SJCRH30 (cell line): ENCODE measurements at regions not wholly inside any gene's neighbourhood (a gene's known extent, or its start where the extent isn't known, plus 50 kb on each side); places are given as distances from the start of the nearest gene placed in this dataset.

Experiments used
- DNase-seq, 2 experiments: peaks; one replicate each; pipeline ENCODE4 v3.0.0-alpha.2; 2015 to 2020
- H3K27ac ChIP-seq: fragments of 250-450 bp; sonication (Bioruptor Pico); 2 replicates; pipeline ENCODE4 v1.5.1; 2020; ENCODE audit warnings: mild to moderate bottlenecking, moderate library complexity
- H3K27me3 ChIP-seq: fragments of 250-450 bp; sonication (Bioruptor Pico); 2 replicates; pipeline ENCODE4 v1.5.1; 2020; ENCODE audit warnings: mild to moderate bottlenecking, moderate library complexity
- H3K36me3 ChIP-seq: fragments of 250-450 bp; sonication (Bioruptor Pico); 2 replicates; pipeline ENCODE4 v1.5.1; 2020; ENCODE audit warnings: mild to moderate bottlenecking, moderate library complexity
- H3K4me1 ChIP-seq: fragments of 250-450 bp; sonication (Bioruptor Pico); 2 replicates; pipeline ENCODE4 v1.5.1; 2020; ENCODE audit warnings: mild to moderate bottlenecking, moderate library complexity
- H3K4me3 ChIP-seq: fragments of 250-450 bp; sonication (Bioruptor Pico); 2 replicates; pipeline ENCODE4 v1.5.1; 2020; ENCODE audit warnings: mild to moderate bottlenecking, moderate library complexity
- H3K9me3 ChIP-seq: fragments of 250-450 bp; sonication (Bioruptor Pico); replicated peaks from 2 replicates; pipeline ENCODE4 v1.5.1; 2020; ENCODE audit warnings: mild to moderate bottlenecking, moderate library complexity

- DNase-seq, result no peak
- Histone ChIP-seq H3K4me1 (no peaks in the 10 kb centered on the region), H3K27me3 (0 out of 2 replicates have a peak, but pooled peaks cover 4% of the 10 kb centered on the region), H3K9me3 (no peaks in the 10 kb centered on the region), H3K27ac (no peak overlapping the region), H3K36me3 (no peaks in the 10 kb centered on the region), H3K4me3 (no peak overlapping the region)
These were observed 709.8 kb downstream of the EPM2A start for GRCh38 chr6:145025488-145025887.

- Histone ChIP-seq H3K36me3 (no peaks in the 10 kb centered on the region), H3K27me3 (0 out of 2 replicates have a peak, but pooled peaks cover 4% of the 10 kb centered on the region), H3K27ac (no peak overlapping the region), H3K4me3 (no peak overlapping the region), H3K4me1 (no peaks in the 10 kb centered on the region), H3K9me3 (no peaks in the 10 kb centered on the region)
- DNase-seq, result no peak
These were observed 709.0 kb downstream of the EPM2A start for GRCh38 chr6:145026267-145026679.

GRCh38 chr6:145028144-145028818, 707.0 kb downstream of the EPM2A start:
- peak; percentile 7 to 53 for DNase-seq
- Histone ChIP-seq H3K9me3 (no peaks in the 10 kb centered on the region), H3K27me3 (0 out of 2 replicates have a peak, but pooled peaks cover 4% of the 10 kb centered on the region), H3K4me3 (no peak overlapping the region), H3K36me3 (no peaks in the 10 kb centered on the region), H3K27ac (no peak overlapping the region), H3K4me1 (no peaks in the 10 kb centered on the region)

GRCh38 chr6:145031001-145031400, 704.3 kb downstream of the EPM2A start:
- DNase-seq, result no peak
- no peak overlapping the region for H3K27ac ChIP-seq
- H3K9me3 ChIP-seq, result no peaks in the 10 kb centered on the region
- no peaks in the 10 kb centered on the region for H3K36me3 ChIP-seq
- no peaks in the 10 kb centered on the region for H3K27me3 ChIP-seq
- no peak overlapping the region for H3K4me3 ChIP-seq
- no peaks in the 10 kb centered on the region for H3K4me1 ChIP-seq

GRCh38 chr6:145031962-145032361, 703.4 kb downstream of the EPM2A start:
- Histone ChIP-seq H3K4me3 (no peak overlapping the region), H3K27me3 (no peaks in the 10 kb centered on the region), H3K27ac (no peak overlapping the region), H3K9me3 (no peaks in the 10 kb centered on the region), H3K36me3 (no peaks in the 10 kb centered on the region), H3K4me1 (no peaks in the 10 kb centered on the region)
- DNase-seq, result no peak

GRCh38 chr6:145032562-145033145, 702.7 kb downstream of the EPM2A start:
- H3K27ac ChIP-seq, result no peak overlapping the region
- no peak for DNase-seq
- H3K4me3 ChIP-seq, result no peak overlapping the region
- H3K27me3 ChIP-seq, result no peaks in the 10 kb centered on the region
- no peaks in the 10 kb centered on the region for H3K9me3 ChIP-seq
- no peaks in the 10 kb centered on the region for H3K4me1 ChIP-seq
- H3K36me3 ChIP-seq, result no peaks in the 10 kb centered on the region

GRCh38 chr6:145034664-145035063, 700.7 kb downstream of the EPM2A start:
- no peak for DNase-seq
- no peaks in the 10 kb centered on the region for H3K36me3 ChIP-seq
- H3K4me3 ChIP-seq, result no peak overlapping the region
- H3K27ac ChIP-seq, result no peak overlapping the region
- H3K9me3 ChIP-seq, result no peaks in the 10 kb centered on the region
- H3K27me3 ChIP-seq, result no peaks in the 10 kb centered on the region
- no peaks in the 10 kb centered on the region for H3K4me1 ChIP-seq

GRCh38 chr6:145036236-145036635, 699.1 kb downstream of the EPM2A start:
- H3K4me3 ChIP-seq, result no peak overlapping the region
- no peak overlapping the region for H3K27ac ChIP-seq
- no peaks in the 10 kb centered on the region for H3K4me1 ChIP-seq
- no peaks in the 10 kb centered on the region for H3K36me3 ChIP-seq
- H3K9me3 ChIP-seq, result no peaks in the 10 kb centered on the region
- H3K27me3 ChIP-seq, result no peaks in the 10 kb centered on the region
- DNase-seq, result no peak

GRCh38 chr6:145036848-145037567, 698.3 kb downstream of the EPM2A start:
- no peak for DNase-seq
- no peaks in the 10 kb centered on the region for H3K27me3 ChIP-seq
- no peak overlapping the region for H3K27ac ChIP-seq
- H3K9me3 ChIP-seq, result no peaks in the 10 kb centered on the region
- no peaks in the 10 kb centered on the region for H3K4me1 ChIP-seq
- no peaks in the 10 kb centered on the region for H3K36me3 ChIP-seq
- H3K4me3 ChIP-seq, result no peak overlapping the region

GRCh38 chr6:145042559-145042958, 692.8 kb downstream of the EPM2A start:
- Histone ChIP-seq H3K4me3 (no peak overlapping the region), H3K36me3 (no peaks in the 10 kb centered on the region), H3K9me3 (no peaks in the 10 kb centered on the region; the same call in 1 of the 2 replicates), H3K4me1 (no peaks in the 10 kb centered on the region), H3K27ac (no peak overlapping the region), H3K27me3 (no peaks in the 10 kb centered on the region)
- DNase-seq, result peak in 1 of 2 experiments; percentile 6

- Histone ChIP-seq H3K36me3 (no peaks in the 10 kb centered on the region), H3K4me1 (no peaks in the 10 kb centered on the region), H3K4me3 (no peak overlapping the region), H3K9me3 (no peaks in the 10 kb centered on the region; the same call in 1 of the 2 replicates), H3K27me3 (no peaks in the 10 kb centered on the region), H3K27ac (no peak overlapping the region)
- no peak for DNase-seq
These were observed 691.3 kb downstream of the EPM2A start for GRCh38 chr6:145043926-145044500.

GRCh38 chr6:145044641-145045246, 690.6 kb downstream of the EPM2A start:
- Histone ChIP-seq H3K36me3 (no peaks in the 10 kb centered on the region), H3K27ac (no peak overlapping the region), H3K4me1 (no peaks in the 10 kb centered on the region), H3K9me3 (no peaks in the 10 kb centered on the region; the same call in 1 of the 2 replicates), H3K27me3 (no peaks in the 10 kb centered on the region), H3K4me3 (no peak overlapping the region)
- DNase-seq, result no peak

GRCh38 chr6:145045582-145045981, 689.7 kb downstream of the EPM2A start:
- Histone ChIP-seq H3K9me3 (no peaks in the 10 kb centered on the region; the same call in 1 of the 2 replicates), H3K36me3 (no peaks in the 10 kb centered on the region)
- no peak for DNase-seq

GRCh38 chr6:145047891-145048290, 687.4 kb downstream of the EPM2A start:
- H3K36me3 ChIP-seq, result no peaks in the 10 kb centered on the region
- H3K4me1 ChIP-seq, result no peaks in the 10 kb centered on the region
- H3K9me3 ChIP-seq, result no peaks in the 10 kb centered on the region
- no peak overlapping the region for H3K27ac ChIP-seq
- no peak overlapping the region for H3K4me3 ChIP-seq
- no peaks in the 10 kb centered on the region for H3K27me3 ChIP-seq
- DNase-seq, result no peak

More at GRCh38 chr6:145045582-145045981, 689.7 kb downstream of the EPM2A start:
- no peak overlapping the region for H3K4me3 ChIP-seq
- H3K27me3 ChIP-seq, result no peaks in the 10 kb centered on the region
- H3K27ac ChIP-seq, result no peak overlapping the region
- H3K4me1 ChIP-seq, result no peaks in the 10 kb centered on the region

GRCh38 chr6:145051661-145052060, 683.7 kb downstream of the EPM2A start:
- H3K27ac ChIP-seq, result no peak overlapping the region
- H3K27me3 ChIP-seq, result no peaks in the 10 kb centered on the region
- no peaks in the 10 kb centered on the region for H3K4me1 ChIP-seq
- DNase-seq, result no peak
- no peaks in the 10 kb centered on the region for H3K9me3 ChIP-seq
- H3K4me3 ChIP-seq, result no peak overlapping the region
- no peaks in the 10 kb centered on the region for H3K36me3 ChIP-seq
